BJ (cell line): ENCODE measurements at regions not wholly inside any gene's neighbourhood (a gene's known extent, or its start where the extent isn't known, plus 50 kb on each side); places are given as distances from the start of the nearest gene placed in this dataset.

Experiments
- CTCF ChIA-PET: fragments of 350-600 bp; formaldehyde crosslinking; extraction: SDS; loops from one replicate; lab custom pipeline; 2021; ENCODE audit warnings: antibody characterized with exemption, inconsistent platforms; lab: Yijun Ruan, JAX
- POLR2A ChIA-PET: fragments of 300-600 bp; sonication (Branson Sonifier 250); formaldehyde crosslinking; extraction: SDS; loops from one replicate; lab custom pipeline; 2021; ENCODE audit warnings: antibody characterized with exemption; lab: Charles Lee
- DNase-seq: peaks from one replicate; pipeline ENCODE4 v3.0.0-alpha.2; 2011; ENCODE audit warnings: low read depth
- H3K27me3 ChIP-seq: 2 replicates; pipeline ENCODE4 v1.6.0; 2011; ENCODE audit warnings: low read length; ENCODE audit not compliant: control insufficient read depth, insufficient read depth
- H3K36me3 ChIP-seq: 2 replicates; pipeline ENCODE4 v1.5.1; 2011; ENCODE audit warnings: low read length; ENCODE audit not compliant: control insufficient read depth, insufficient read depth
- H3K4me3 ChIP-seq: 2 replicates; pipeline ENCODE4 v1.5.1; 2011; ENCODE audit warnings: low read depth, mild to moderate bottlenecking, control low read depth, low read length
- TF ChIP-seq, protein P1 (sequence below): IDR thresholded peaks from 2 replicates; pipeline ENCODE4 v1.5.1; 2011; ENCODE audit warnings: low read depth, mild to moderate bottlenecking, control low read depth, inconsistent platforms, low read length, moderate library complexity; ENCODE audit not compliant: insufficient read depth

DNA sequence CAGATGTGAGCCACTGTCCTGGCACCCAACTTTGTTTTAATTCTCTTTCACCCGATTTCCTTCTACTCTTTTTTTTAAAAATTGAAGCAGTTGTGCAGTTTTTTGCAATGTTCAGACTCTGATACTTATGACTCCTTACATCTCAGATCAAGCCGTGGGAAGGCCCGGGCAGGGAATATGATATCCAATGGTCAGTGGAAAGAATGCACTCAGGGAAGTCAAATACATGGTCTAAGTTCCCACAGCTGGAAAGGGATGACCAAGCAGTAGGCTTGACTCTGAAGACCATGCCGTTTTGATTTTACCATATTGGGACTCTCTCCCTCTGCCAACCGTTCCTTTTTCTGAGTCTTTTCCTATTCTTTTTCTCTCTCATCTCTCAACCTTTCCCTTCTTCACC, 157.2 kb downstream of the RPLP1 start:
- Histone ChIP-seq H3K4me3 (no peak overlapping the region), H3K36me3 (no peaks in the 10 kb centered on the region), H3K27me3 (no peaks in the 10 kb centered on the region)
- POLR2A ChIA-PET = no interaction called here
- no peak for DNase-seq
- TF ChIP-seq, protein P1, sequence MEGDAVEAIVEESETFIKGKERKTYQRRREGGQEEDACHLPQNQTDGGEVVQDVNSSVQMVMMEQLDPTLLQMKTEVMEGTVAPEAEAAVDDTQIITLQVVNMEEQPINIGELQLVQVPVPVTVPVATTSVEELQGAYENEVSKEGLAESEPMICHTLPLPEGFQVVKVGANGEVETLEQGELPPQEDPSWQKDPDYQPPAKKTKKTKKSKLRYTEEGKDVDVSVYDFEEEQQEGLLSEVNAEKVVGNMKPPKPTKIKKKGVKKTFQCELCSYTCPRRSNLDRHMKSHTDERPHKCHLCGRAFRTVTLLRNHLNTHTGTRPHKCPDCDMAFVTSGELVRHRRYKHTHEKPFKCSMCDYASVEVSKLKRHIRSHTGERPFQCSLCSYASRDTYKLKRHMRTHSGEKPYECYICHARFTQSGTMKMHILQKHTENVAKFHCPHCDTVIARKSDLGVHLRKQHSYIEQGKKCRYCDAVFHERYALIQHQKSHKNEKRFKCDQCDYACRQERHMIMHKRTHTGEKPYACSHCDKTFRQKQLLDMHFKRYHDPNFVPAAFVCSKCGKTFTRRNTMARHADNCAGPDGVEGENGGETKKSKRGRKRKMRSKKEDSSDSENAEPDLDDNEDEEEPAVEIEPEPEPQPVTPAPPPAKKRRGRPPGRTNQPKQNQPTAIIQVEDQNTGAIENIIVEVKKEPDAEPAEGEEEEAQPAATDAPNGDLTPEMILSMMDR = no peak
- CTCF ChIA-PET = interaction anchor here (0.6 to 1.4 kb wide), 2 partner anchors 9 to 1821 kb away, joined by 3 to 4 read pairs; no protein-coding TSS in a partner anchor

DNA sequence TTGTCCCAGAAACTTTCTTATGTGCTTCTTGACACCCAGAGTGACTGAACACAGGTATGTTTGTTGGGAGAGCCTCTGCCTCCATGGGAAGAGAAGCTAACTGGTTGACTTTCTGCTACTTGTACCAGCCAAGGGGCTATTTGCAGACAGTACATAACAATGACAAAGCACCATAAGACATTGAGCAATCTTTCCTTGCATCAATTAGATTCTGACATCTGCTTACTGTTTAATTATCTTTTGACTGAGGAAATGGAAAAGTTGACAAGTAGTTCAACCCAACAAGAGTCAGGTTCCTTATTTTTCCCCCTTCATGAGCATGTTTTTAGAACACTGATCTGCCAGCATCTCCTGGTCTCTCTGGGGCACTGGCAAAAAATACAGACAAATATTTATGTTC, 157.7 kb downstream of the RPLP1 start:
- ChIA-PET POLR2A (no interaction called here), CTCF (interaction anchor here (1.4 kb wide), 1 partner anchor 10 kb away, joined by 4 read pairs; no protein-coding TSS in a partner anchor)
- no peaks in the 10 kb centered on the region for H3K36me3 ChIP-seq
- DNase-seq = no peak
- no peaks in the 10 kb centered on the region; the same call in 1 of the 2 replicates for H3K27me3 ChIP-seq
- TF ChIP-seq, protein P1 = no peak
- H3K4me3 ChIP-seq = no peak overlapping the region

DNA sequence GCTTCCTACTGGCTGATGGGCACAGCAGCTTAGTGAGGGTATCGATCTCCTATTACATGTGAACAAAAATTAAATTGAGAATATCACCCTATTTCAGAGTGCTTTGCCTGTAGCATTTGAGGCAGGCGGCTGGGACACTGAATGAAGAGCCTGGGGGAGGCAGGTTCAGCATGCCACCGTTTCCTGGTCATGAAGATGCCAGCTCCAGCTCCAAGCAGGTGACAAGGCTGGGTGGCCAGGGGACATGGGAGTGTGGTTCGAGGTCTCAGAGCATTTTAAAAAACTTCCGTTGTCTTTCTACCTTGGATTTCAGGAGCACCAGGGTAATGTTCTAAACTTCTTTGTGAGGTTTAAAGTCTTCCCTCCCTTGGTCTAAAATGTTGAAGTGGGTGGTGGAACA, 158.2 kb downstream of the RPLP1 start:
- H3K4me3 ChIP-seq = no peak overlapping the region
- POLR2A ChIA-PET = no interaction called here
- TF ChIP-seq, protein P1 = no peak
- DNase-seq = no peak
- H3K27me3 ChIP-seq = no peaks in the 10 kb centered on the region; the same call in 1 of the 2 replicates
- CTCF ChIA-PET = no interaction called here
- no peaks in the 10 kb centered on the region for H3K36me3 ChIP-seq

DNA sequence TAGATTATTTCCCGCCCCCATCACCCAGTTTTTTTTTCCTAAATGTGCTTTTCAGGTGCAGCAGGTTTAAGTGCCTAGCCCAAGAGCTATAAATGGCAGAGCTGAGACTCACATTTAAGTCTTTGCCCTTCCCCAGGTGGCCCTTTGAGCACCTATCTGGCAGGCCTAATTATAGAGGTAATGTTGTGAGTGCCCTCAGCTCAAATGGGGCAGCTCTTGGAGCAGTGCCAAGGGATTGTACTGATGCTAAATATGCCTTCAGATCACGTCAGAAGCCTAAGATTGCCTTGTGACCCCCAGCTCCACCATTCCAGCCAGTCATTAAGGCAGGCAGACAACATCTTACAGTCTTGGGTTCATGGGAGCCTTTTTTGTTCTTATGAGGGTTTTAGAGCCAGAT, 159.5 kb downstream of the RPLP1 start:
- no peak for DNase-seq
- no peak overlapping the region for H3K4me3 ChIP-seq
- TF ChIP-seq, protein P1 = no peak
- H3K27me3 ChIP-seq = no peaks in the 10 kb centered on the region; the same call in 1 of the 2 replicates
- POLR2A ChIA-PET = no interaction called here
- H3K36me3 ChIP-seq = no peaks in the 10 kb centered on the region
- CTCF ChIA-PET = no interaction called here

DNA sequence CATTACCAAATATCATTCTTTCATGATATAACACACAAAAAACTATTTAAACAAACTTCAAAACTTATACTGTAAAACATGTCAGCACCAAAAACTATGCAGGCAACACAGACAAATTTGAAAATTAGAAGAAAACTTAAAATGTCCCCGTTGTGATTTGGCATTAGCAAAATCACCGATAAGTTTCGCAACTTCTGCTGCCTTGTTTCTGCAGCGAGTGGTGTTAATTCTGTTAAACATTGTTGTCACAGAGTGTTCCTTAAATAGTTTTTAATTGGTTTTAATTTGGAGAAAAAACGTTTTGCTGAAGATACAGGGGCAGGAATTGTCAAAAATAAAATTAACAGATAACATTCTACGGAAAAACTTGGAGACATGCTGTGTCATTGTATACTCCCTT, 160.6 kb downstream of the RPLP1 start:
- CTCF ChIA-PET = no interaction called here
- DNase-seq = no peak
- H3K27me3 ChIP-seq = no peaks in the 10 kb centered on the region; the same call in 1 of the 2 replicates
- no peaks in the 10 kb centered on the region for H3K36me3 ChIP-seq
- POLR2A ChIA-PET = no interaction called here
- TF ChIP-seq, protein P1 = no peak
- no peak overlapping the region for H3K4me3 ChIP-seq
